HG03064 (cell line): ENCODE measurements at regions not wholly inside any gene's neighbourhood (a gene's known extent, or its start where the extent isn't known, plus 50 kb on each side); places are given as distances from the start of the nearest gene placed in this dataset.

Source experiments
- ATAC-seq: cut with Tn5 transposase; IDR thresholded peaks from one replicate; pipeline ENCODE4 v1.9.1; 2021; ENCODE audit warnings: low read depth; ENCODE audit not compliant: unreplicated experiment

DNA sequence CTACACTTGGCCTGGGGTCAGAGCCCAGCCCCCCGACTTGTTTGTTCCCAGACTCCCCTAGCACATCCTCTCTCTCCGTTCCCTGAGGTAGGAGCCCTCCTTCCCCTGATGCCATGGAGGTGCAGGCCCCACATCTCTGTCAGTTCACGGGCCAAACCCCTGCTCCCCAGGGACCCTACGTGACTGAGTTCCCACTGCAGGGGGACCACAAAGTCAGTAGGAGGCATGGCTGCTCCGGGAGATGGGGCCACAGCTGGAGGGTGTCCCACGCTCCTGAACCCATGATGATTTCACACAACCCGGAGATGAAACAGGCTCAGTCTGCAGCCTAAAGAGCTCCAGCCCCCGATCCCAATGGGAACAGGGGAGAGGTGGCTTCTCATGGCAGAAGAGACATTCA is 272.2 kb downstream of the NPHP4 start:
- ATAC-seq = no peak

- no peak for ATAC-seq
These were observed 273.2 kb downstream of the NPHP4 start for GRCh38 chr1:5718831-5719632.

DNA sequence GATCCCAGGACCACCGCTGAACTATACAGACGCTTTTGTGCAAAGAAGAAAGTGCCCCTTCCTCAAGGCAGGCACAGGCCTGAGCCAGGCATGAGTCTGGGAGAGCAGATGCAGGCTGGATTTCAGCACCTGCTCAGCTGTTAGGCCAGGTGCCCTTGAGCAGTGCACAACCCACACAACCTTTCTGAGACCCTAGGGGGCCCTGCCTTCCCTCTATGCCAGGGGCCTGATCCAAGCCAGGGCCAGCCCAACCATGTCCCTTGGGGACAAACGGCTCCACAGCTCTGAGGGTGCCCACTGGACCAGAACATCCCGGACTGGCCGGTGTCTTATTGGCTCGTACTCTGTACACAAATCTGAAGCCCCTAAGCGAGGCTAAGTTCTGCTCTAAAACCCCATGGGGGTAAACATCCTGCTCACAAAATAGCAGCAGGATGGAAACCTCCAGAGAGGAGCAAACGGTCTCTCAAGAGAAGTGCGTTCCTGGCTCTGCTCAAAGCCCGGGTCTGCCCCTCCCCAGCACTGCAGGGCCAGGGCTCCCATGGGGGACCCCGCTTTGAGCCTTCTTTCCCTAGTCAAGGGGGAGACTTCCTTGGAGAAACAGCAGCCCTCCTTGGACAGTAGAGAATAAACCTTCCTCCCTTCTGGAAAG is 275.1 kb downstream of the NPHP4 start:
- ATAC-seq = no peak

- no peak for ATAC-seq
These were observed 276.1 kb downstream of the NPHP4 start for GRCh38 chr1:5716126-5716525.

DNA sequence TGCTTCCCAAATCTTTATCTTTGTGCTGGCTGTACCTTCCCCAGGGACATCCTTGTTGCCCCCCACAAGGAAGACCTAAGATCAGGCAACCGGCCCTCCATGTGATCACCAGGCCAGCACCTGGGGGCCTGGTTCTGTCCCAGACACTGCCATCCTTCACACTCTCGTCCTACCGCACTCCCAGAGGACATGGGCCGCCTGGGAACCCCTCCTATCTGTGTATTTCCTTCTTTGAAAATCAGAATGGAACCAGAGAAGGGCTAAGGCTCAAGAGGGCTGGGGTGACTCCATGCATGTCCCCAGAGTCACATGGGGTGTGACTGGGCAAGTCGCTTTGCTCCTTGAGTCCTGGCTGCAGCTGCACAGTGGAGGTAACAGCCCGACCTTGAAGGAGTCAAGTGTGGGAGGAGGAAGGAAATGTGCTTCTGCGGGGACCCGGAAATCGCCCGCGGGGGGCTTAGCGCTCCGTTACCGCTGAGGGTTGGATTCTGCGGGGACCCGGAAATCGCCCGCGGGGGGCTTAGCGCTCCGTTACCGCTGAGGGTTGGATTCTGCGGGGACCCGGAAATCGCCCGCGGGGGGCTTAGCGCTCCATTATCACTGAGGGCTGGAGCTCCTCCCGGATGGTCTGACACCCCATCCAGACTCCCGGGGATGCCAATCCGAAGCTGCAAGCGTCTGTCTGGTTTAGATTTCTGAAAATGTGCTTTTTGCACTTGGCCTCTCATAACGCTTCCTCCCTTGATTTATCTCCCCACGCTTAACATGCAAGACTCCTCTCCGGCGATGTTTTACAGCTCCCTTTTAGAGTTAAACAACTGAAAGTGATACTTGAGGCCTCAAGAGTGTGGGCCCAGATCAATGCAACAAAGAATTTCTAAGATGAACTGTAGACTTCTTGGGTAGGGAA is 278.9 kb downstream of the NPHP4 start:
- no peak for ATAC-seq

GRCh38 chr1:5711956-5712645 is 280.1 kb downstream of the NPHP4 start:
- no peak for ATAC-seq

GRCh38 chr1:5711079-5711478 is 281.1 kb downstream of the NPHP4 start:
- ATAC-seq = no peak

DNA sequence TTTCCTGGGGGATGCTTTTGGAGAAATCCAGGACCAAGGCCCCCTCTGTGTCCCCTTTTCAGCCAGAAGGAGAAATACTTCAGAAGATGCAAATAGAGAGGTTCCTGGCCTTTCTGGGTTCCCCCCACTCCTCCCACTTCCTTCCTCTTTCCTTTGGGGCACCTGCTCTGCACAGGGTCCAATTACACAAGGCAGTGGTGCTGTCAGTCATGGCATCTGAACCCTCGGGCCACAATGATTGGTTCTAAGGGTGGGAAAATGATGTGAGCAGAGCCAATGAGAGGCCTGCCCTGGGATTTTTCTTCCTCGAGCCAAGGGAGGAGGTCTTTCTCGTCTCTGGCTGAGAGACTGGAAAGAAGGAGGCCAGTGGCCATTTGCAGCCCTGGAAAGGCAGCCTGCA is 282.2 kb downstream of the NPHP4 start:
- ATAC-seq = no peak

DNA sequence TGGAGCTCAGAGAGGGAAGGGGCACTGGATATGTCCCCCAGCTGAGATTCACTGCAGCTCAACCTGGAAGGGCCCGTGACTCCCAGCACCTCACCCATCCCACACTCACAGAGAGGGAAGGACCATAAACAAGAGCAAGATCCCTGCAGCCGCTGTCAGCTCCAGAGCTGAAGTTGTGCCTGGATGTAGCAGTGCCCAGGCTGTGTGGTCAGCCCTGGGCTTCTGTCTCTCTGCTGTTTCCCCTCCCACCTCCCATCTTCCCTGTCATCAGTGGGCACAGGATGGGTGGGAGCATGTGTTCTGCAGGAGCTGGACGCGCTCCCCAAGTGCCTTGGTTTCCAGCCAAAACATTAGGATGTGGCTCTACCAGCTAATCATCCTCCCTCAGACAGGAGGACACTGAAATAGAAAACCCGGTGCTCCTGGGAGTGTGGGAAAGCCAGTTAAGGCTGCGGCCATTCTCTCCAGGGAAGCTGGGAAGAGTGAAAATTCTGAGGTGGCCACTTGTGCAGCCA is 282.7 kb downstream of the NPHP4 start:
- ATAC-seq = no peak

- no peak for ATAC-seq
These were observed 283.6 kb downstream of the NPHP4 start for GRCh38 chr1:5708346-5709245.

DNA sequence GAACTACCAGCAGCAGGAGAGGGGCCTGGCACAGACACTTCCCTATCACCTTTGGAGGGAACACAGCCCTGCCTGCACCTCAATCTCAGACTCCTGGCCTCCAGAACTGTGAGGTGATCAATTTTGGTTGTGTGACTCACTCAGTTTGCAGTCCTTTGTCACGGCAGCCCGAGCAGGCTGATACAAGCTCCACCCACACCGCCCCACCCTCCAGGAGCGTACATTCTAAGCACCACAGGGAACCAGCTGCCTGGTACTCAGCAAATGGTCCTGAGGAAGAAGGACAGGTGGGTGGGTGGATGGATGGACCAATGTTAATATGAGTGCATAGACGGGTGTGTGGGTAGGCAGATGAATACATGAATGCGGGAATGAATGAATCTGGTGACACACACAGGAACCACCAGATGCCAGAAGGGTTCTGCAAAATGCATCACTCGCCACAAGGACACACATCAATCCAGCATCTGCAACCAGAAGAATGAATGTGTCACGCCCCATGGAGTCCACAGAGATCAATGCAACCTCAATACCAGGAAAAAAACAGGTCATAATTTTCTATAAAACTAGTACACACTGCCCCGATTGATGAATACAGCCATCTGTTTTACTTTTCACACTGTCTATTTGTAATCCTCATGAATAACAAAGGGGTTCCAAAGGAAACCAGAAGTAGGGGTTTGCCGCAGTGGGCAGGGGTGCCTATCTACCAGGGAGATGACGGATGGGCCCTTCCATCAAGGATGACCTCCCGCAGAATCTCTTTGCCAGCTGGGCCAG is 284.5 kb downstream of the NPHP4 start:
- ATAC-seq = no peak

DNA sequence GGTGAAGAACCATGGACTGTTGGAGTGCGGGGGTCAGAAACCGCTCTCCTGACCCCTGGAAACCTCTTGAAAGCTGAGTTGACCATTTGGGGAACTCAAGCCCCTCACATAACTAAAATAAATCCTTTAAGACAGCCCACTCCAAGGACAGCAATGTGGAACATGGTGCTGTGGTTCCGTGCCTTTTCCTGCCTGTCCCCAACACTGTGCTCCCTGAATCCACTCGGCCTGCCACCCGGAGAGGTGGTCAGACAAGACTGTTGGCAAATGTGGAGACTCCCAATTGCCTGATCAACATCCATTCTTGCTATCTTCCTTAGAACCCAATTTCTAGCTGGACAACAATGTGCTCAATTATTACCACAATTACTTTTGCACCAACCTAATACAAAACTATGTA is 286.0 kb downstream of the NPHP4 start:
- no peak for ATAC-seq

GRCh38 chr1:5705751-5706150 is 286.5 kb downstream of the NPHP4 start:
- no peak for ATAC-seq

DNA sequence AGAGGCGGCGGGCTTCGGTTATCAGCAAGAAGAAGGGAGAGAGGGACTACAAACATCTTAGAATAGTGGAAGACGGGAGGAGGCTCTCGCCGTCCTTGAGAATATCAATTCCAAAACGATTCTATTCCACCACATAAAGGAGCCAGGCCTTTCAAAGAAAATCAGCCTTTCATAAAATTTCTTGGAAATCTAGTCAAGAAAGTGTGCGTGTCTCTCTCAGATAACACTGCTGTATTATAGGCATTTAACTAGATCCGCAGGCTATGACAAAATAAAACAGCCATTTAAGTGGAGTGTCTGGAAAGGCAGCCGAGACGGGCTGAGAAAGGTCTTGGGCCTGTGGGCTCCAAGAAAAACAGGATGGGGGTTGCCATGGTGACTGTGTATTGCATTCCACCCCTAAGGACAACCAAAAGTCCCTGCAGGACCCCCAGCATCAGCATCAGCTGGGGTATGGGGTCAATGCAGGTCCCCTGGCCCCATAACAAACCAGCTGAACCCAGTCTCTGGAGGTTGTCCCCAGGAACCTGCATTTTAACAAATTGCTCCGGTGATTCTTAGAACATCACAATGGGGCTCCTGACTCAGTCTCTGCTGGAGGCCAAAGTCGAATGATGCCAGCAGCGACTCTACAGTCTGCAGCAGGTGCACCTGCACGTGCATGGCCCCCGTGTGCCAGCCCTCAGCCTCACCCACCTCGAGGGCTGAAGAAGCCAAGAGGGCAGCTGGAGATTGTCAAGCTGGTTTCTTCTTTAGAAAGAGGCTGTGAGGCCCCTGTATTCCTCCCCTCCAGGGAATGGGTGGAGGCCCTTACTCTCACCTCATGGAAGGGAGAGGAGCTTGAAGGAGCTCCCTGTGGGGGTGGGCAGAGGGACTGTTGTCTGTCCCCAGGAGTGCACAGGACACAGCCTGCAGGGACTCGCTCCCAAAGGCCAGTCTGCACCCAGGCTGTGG is 287.4 kb downstream of the NPHP4 start:
- ATAC-seq = no peak

DNA sequence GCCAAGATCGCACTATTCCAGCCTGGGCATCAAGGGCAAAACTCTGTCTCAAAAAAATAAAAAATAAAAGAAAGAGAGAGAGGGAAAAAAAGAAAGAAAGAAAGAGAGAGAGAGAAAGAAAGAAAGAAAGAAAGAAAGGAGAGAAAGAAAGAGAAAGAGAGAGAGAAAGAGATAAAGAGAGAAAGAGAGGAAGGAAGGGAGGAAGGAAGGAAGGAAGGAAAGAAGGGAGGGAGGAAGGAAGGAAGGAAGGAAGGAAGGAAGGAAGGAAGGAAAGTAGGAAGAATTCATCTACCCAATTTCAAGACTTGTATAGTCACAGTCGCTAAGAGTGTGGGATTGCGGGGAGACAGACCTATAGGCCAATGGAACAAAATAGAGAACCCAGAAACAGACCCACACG is 290.6 kb downstream of the NPHP4 start:
- ATAC-seq = no peak

DNA sequence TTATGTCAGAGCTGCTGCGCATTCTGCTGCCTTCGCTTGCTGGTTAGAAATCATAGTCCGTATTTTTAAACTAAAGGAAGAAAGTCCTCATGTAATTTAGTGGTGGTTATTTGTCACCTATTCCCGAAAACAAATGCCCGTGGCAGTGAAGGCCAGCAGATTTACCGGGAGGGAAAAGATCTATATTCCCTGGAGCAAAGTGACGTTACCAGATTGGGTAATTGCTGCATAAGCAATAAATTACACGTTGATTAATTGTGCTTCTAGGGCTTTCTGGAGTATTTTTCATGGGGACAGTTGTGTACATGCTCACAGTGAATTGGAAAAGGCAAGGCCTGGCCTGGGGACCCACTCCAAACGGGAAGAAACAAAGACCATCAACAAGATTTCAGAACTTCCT is 298.7 kb downstream of the NPHP4 start:
- no peak for ATAC-seq

DNA sequence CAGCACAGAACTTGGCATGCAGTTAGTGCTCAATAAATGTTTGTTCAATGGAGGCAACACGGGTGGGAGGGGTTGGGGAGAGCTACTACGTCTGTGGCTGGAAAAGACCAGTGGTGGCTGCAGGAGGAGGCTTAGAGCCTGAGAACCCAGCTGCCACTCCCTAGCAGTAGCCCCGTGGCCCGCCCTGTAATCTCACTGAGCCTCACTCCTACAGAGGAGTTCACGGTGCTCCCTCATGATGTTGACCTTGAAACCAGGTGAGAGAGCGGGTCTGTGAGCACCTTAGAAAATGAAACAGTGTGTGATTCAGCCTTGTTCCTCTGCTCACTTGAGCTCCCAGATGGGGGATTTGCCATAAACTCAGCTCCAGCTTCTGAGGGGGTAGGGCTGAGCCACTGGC is 299.6 kb downstream of the NPHP4 start:
- ATAC-seq = no peak
